ENCODE measurements at regions not wholly inside any gene's neighbourhood (a gene's known extent, or its start where the extent isn't known, plus 50 kb on each side); places are given as distances from the start of the nearest gene placed in this dataset.

- H3K9me3 ChIP-seq (ENCODE audit: control insufficient read depth, insufficient read depth, low read length) = no peaks in the 10 kb centered on the region
- H3K27me3 ChIP-seq (ENCODE audit: control insufficient read depth, insufficient read depth, low read length) = no peaks in the 10 kb centered on the region
- DNase-seq (ENCODE audit: low read depth, low spot score) = no peak
- no peak overlapping the region for H3K27ac ChIP-seq (ENCODE audit: low read depth, low read length)
- TF ChIP-seq CTCF (IDR thresholded peaks at IDR 0.05; ENCODE audit: low read depth, low read length) = no peak
- ChIA-PET CTCF (no interaction called here), POLR2A (no interaction called here)
- H3K4me3 ChIP-seq (ENCODE audit: low read depth, low read length) = no peak overlapping the region
Measured at GRCh38 chr2:180366481-180366880, 359.4 kb upstream of the CWC22 start.

GRCh38 chr2:180364719-180365118, 357.6 kb upstream of the CWC22 start:
- CTCF ChIA-PET = no interaction called here
- H3K4me3 ChIP-seq (ENCODE audit: low read depth, low read length) = no peak overlapping the region
- POLR2A ChIA-PET = no interaction called here

GRCh38 chr2:180360283-180360618, 353.2 kb upstream of the CWC22 start:
- POLR2A ChIA-PET = no interaction called here
- Histone ChIP-seq H3K27me3 (ENCODE audit: control insufficient read depth, insufficient read depth, low read length) (no peaks in the 10 kb centered on the region), H3K9me3 (ENCODE audit: control insufficient read depth, insufficient read depth, low read length) (no peaks in the 10 kb centered on the region), H3K4me3 (ENCODE audit: low read depth, low read length) (no peak overlapping the region), H3K27ac (ENCODE audit: low read depth, low read length) (no peak overlapping the region)
- TF ChIP-seq CTCF (IDR thresholded peaks at IDR 0.05; ENCODE audit: low read depth, low read length) = no peak
- CTCF ChIA-PET = no interaction called here
- DNase-seq (ENCODE audit: low read depth, low spot score) = no peak

More at GRCh38 chr2:180364719-180365118, 357.6 kb upstream of the CWC22 start:
- Histone ChIP-seq H3K9me3 (ENCODE audit: control insufficient read depth, insufficient read depth, low read length) (no peaks in the 10 kb centered on the region), H3K27ac (ENCODE audit: low read depth, low read length) (no peak overlapping the region), H3K27me3 (ENCODE audit: control insufficient read depth, insufficient read depth, low read length) (no peaks in the 10 kb centered on the region)
- no peak for TF ChIP-seq CTCF (IDR thresholded peaks at IDR 0.05; ENCODE audit: low read depth, low read length)
- no peak for DNase-seq (ENCODE audit: low read depth, low spot score)

- Histone ChIP-seq H3K4me3 (ENCODE audit: low read depth, low read length) (no peak overlapping the region), H3K27me3 (ENCODE audit: control insufficient read depth, insufficient read depth, low read length) (no peaks in the 10 kb centered on the region), H3K27ac (ENCODE audit: low read depth, low read length) (no peak overlapping the region), H3K9me3 (ENCODE audit: control insufficient read depth, insufficient read depth, low read length) (no peaks in the 10 kb centered on the region)
- POLR2A ChIA-PET = no interaction called here
- CTCF ChIA-PET = no interaction called here
- no peak for TF ChIP-seq CTCF (IDR thresholded peaks at IDR 0.05; ENCODE audit: low read depth, low read length)
- no peak for DNase-seq (ENCODE audit: low read depth, low spot score)
Measured at GRCh38 chr2:180359522-180360282, 352.6 kb upstream of the CWC22 start.

GRCh38 chr2:180358458-180358857, 351.4 kb upstream of the CWC22 start:
- no peak for TF ChIP-seq CTCF (IDR thresholded peaks at IDR 0.05; ENCODE audit: low read depth, low read length)
- no peak overlapping the region for H3K4me3 ChIP-seq (ENCODE audit: low read depth, low read length)
- CTCF ChIA-PET = no interaction called here
- no peaks in the 10 kb centered on the region for H3K9me3 ChIP-seq (ENCODE audit: control insufficient read depth, insufficient read depth, low read length)
- no peak overlapping the region for H3K27ac ChIP-seq (ENCODE audit: low read depth, low read length)
- POLR2A ChIA-PET = no interaction called here
- no peaks in the 10 kb centered on the region for H3K27me3 ChIP-seq (ENCODE audit: control insufficient read depth, insufficient read depth, low read length)
- DNase-seq (ENCODE audit: low read depth, low spot score) = no peak
